HepG2 (cell line): ENCODE measurements at regions not wholly inside any gene's neighbourhood (a gene's known extent, or its start where the extent isn't known, plus 50 kb on each side); places are given as distances from the start of the nearest gene placed in this dataset.

Experiments used
- ATAC-seq: fragments of 200-7000 bp; cut with Tn5 transposase; 3 replicates; pipeline ENCODE4 v1.9.1; 2020; ENCODE audit warnings: mild to moderate bottlenecking, moderate library complexity
- BruUV-seq: library from RNA; stranded (reverse); fragments of 400-500 nt; replicated peaks from 2 replicates; lab custom pipeline; 2021; lab: Mats Ljungman, UMichigan
- CTCF ChIA-PET: fragments of 300-600 bp; formaldehyde crosslinking; extraction: SDS; loops from one replicate; lab custom pipeline; 2021; ENCODE audit warnings: low total read pairs, inconsistent platforms, low intra/inter-chr PET ratio; lab: Yijun Ruan, JAX
- POLR2A ChIA-PET: fragments of 350-600 bp; sonication (Branson Sonifier 250); formaldehyde crosslinking; loops from one replicate; lab custom pipeline; 2020; ENCODE audit warnings: antibody characterized with exemption, inconsistent platforms; lab: Yijun Ruan, JAX
- DNase-seq: peaks from one replicate; pipeline ENCODE4 v3.0.0-alpha.2; 2015; ENCODE audit warnings: low spot score
- FAIRE-seq: peaks from 3 replicates; lab custom pipeline; 2011; peaks lifted over from hg19 to GRCh38; lab: Jason Lieb, UNC
- H2AFZ ChIP-seq: one replicate; pipeline ENCODE4 v1.6.1; 2011; ENCODE audit warnings: low read length, inconsistent platforms
- H3K27ac ChIP-seq: fragments of 300-600 bp; 3 replicates; pipeline ENCODE4 v1.8.0; 2011; ENCODE audit warnings: mixed run types, mild to moderate bottlenecking, mixed read lengths, low read length, inconsistent platforms; ENCODE audit not compliant: insufficient read depth; ENCODE audit errors: extremely low read length
- H3K27me3 ChIP-seq, 2 experiments: fragments of 200-600 bp in 1 of 2; 2 replicates in 1 of 2; 3 replicates in 1 of 2; pipeline versions ENCODE4 v1.6.0 to v1.8.0; 2011; ENCODE audit warnings: low read length in 2 of 2, mild to moderate bottlenecking in 2 of 2, moderate library complexity in 2 of 2, inconsistent platforms in 1 of 2; ENCODE audit not compliant: insufficient read depth in 2 of 2, control insufficient read depth in 1 of 2
- H3K36me3 ChIP-seq, 2 experiments: fragments of 200-600 bp in 1 of 2; replicated peaks in 1 of 2; 2 replicates in 1 of 2; 3 replicates in 1 of 2; pipeline versions ENCODE4 v1.5.1 to v1.8.0; 2011; ENCODE audit warnings: low read length in 2 of 2, inconsistent platforms in 1 of 2; ENCODE audit not compliant: insufficient read depth in 2 of 2, control insufficient read depth in 1 of 2
- H3K4me1 ChIP-seq: 2 replicates; pipeline ENCODE4 v1.5.1; 2012; ENCODE audit warnings: low read length, inconsistent platforms; ENCODE audit not compliant: insufficient read depth
- H3K4me2 ChIP-seq: 2 replicates; pipeline ENCODE4 v1.6.0; 2011; ENCODE audit warnings: low read depth, low read length, inconsistent platforms
- H3K4me3 ChIP-seq, 3 experiments: fragments of 200-600 bp in 1 of 3; sonication (generic), shearing (Covaris generic) in 1 of 3; replicated peaks in 1 of 3; 2 replicates each; pipeline ENCODE4 v1.5.1; 2011 to 2016; ENCODE audit warnings: low read length in 3 of 3, inconsistent platforms in 2 of 3, low read depth in 2 of 3, mild to moderate bottlenecking in 2 of 3, control low read depth in 1 of 3, mixed read lengths in 1 of 3; ENCODE audit not compliant: insufficient read depth in 1 of 3
- H3K79me2 ChIP-seq: one replicate; pipeline ENCODE4 v1.6.1; 2011; ENCODE audit warnings: low read length, inconsistent platforms; ENCODE audit not compliant: insufficient read depth
- H3K9ac ChIP-seq: 2 replicates; pipeline ENCODE4 v1.6.0; 2011; ENCODE audit warnings: mild to moderate bottlenecking, low read depth, low read length, inconsistent platforms; ENCODE audit not compliant: insufficient read depth
- H3K9me3 ChIP-seq: 2 replicates; pipeline ENCODE4 v1.5.1; 2012; ENCODE audit warnings: mild to moderate bottlenecking, low read length
- H4K20me1 ChIP-seq: 2 replicates; pipeline ENCODE4 v1.6.0; 2011; ENCODE audit warnings: inconsistent platforms, mild to moderate bottlenecking, low read length, moderate library complexity; ENCODE audit not compliant: insufficient read depth
- NFKBIZ ChIP-seq: IDR thresholded peaks from 2 replicates; pipeline ENCODE4 v1.6.1; 2018; ENCODE audit warnings: missing genetic modification reagents, missing compliant biosample characterization
- ZNF335 ChIP-seq: sonication (generic); formaldehyde crosslinking; IDR thresholded peaks from 2 replicates; pipeline ENCODE4 v1.4.0; 2020; ENCODE audit warnings: missing genetic modification reagents
- ZNF557 ChIP-seq: sonication (generic); formaldehyde crosslinking; IDR thresholded peaks from 2 replicates; pipeline ENCODE4 v1.4.0; 2020; ENCODE audit warnings: missing genetic modification reagents
- ZNF563 ChIP-seq: sonication (generic); formaldehyde crosslinking; IDR thresholded peaks from 2 replicates; pipeline ENCODE4 v1.8.0; 2022; ENCODE audit warnings: mild to moderate bottlenecking, moderate library complexity, missing genetic modification reagents
- ZNF775 ChIP-seq: sonication (generic); formaldehyde crosslinking; IDR thresholded peaks from 2 replicates; pipeline ENCODE4 v1.4.0; 2020; ENCODE audit warnings: missing genetic modification reagents, mild to moderate bottlenecking, moderate library complexity, borderline replicate concordance
- ZNF850 ChIP-seq: sonication (generic); formaldehyde crosslinking; conservative IDR thresholded peaks from 2 replicates; pipeline ENCODE4 v1.9.0; 2021; ENCODE audit warnings: mild to moderate bottlenecking, missing genetic modification reagents
- WGBS: methylation state at CpG from one replicate; pipeline ENCODE4 v1.1.6; 2017; ENCODE audit warnings: low lambda C conversion rate; 5-methylcytosine and 5-hydroxymethylcytosine counted together
- in situ Hi-C: cut with HindIII; loops from 2 replicates; pipeline ENCODE4 v1.10.0; 2017; ENCODE audit warnings: low pct_unique_long_range_greater_than_20kb; ENCODE audit not compliant: extremely low pct_ligation_motif_present
- intact Hi-C: fragments of 100-400 bp; cut with micrococcal nuclease; formaldehyde crosslinking; loops from one replicate; pipeline ENCODE4 v1.10.0; 2022; ENCODE audit not compliant: unreplicated experiment
- TF ChIP-seq, protein P1 (sequence below): sonication (generic); formaldehyde crosslinking; IDR thresholded peaks from 2 replicates; pipeline ENCODE4 v1.4.0; 2020; ENCODE audit warnings: mild to moderate bottlenecking, missing genetic modification reagents
- TF ChIP-seq, protein P2 (sequence below): sonication (generic); formaldehyde crosslinking; IDR thresholded peaks from 2 replicates; pipeline ENCODE4 v1.8.1; 2023; ENCODE audit warnings: mild to moderate bottlenecking, missing genetic modification reagents

DNA sequence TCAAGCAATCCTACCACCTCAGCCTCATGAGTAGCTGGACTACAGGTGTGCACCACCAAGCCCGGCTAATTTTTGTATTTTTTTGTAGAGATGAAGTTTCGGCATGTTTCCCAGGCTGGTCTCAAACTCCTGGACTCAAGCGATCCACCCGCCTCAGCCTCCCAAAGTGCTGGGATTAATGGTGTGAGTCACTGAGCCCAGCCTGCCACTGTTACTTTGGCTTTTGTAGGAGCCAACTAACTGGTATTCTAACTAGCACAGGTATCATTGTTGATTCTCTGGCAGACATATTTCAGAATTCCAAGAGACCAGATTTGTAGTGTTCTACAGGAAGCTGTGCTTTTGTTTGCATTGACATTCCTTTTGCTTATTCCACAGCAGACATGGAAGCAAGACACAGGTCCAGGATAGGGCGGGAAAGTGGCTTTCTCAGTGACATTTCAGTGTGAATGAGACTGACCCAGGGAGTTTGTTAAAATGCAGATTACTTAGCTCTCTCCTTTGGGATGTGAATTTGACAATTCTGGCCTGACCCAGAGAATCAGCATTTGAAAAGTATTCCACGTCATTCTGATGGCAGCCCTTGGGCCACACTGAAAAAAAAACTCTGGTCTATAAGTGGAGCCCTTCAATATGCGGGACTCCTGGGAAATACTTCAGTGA is 52.2 kb upstream of the PAX6 start:
- intact Hi-C loops, result no loop called here
- Histone ChIP-seq H2AFZ (no peak overlapping the region), H3K9me3 (no peaks in the 10 kb centered on the region), H3K79me2 (no peaks in the 10 kb centered on the region), H3K4me2 (no peak overlapping the region), H3K27me3 (peaks cover 0 to 16% of the 10 kb centered on the region in 2 experiments; a peak in 2 of 5 replicates), H3K36me3 (no peaks in the 10 kb centered on the region), H3K4me1 (no peaks in the 10 kb centered on the region), H3K9ac (no peak overlapping the region), H3K4me3 (no peak overlapping the region), H3K27ac (no peak overlapping the region), H4K20me1 (no peaks in the 10 kb centered on the region)
- FAIRE-seq, result no peak
- ATAC-seq, result no peak
- BruUV-seq, result no TSS peak
- 34% methylated on average over 7 of the region's 7 CpGs for WGBS
- in situ Hi-C loops, result no loop called here
- CTCF ChIA-PET, result no interaction called here
- POLR2A ChIA-PET, result no interaction called here
- TF ChIP-seq ZNF563 (CRISPR knock-in tag) (no peak), ZNF335 (CRISPR knock-in tag) (no peak), NFKBIZ (CRISPR knock-in tag) (no peak), ZNF850 (CRISPR knock-in tag) (no peak), ZNF775 (no peak), ZNF557 (CRISPR knock-in tag) (no peak)
- TF ChIP-seq, protein P1, sequence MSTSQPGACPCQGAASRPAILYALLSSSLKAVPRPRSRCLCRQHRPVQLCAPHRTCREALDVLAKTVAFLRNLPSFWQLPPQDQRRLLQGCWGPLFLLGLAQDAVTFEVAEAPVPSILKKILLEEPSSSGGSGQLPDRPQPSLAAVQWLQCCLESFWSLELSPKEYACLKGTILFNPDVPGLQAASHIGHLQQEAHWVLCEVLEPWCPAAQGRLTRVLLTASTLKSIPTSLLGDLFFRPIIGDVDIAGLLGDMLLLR, result no peak
- TF ChIP-seq, protein P2, sequence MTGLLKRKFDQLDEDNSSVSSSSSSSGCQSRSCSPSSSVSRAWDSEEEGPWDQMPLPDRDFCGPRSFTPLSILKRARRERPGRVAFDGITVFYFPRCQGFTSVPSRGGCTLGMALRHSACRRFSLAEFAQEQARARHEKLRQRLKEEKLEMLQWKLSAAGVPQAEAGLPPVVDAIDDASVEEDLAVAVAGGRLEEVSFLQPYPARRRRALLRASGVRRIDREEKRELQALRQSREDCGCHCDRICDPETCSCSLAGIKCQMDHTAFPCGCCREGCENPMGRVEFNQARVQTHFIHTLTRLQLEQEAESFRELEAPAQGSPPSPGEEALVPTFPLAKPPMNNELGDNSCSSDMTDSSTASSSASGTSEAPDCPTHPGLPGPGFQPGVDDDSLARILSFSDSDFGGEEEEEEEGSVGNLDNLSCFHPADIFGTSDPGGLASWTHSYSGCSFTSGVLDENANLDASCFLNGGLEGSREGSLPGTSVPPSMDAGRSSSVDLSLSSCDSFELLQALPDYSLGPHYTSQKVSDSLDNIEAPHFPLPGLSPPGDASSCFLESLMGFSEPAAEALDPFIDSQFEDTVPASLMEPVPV, result no peak
- DNase-seq, result no peak
